MM.1S (cell line): ENCODE measurements at regions not wholly inside any gene's neighbourhood (a gene's known extent, or its start where the extent isn't known, plus 50 kb on each side); places are given as distances from the start of the nearest gene placed in this dataset.

Source experiments
- CTCF ChIP-seq: fragments of 300-600 bp; sonication (generic); IDR thresholded peaks from 2 replicates; pipeline ENCODE4 v1.5.1; 2016; ENCODE audit warnings: antibody characterized with exemption, low read length, mixed read lengths
- EZH2 ChIP-seq: fragments of 300-600 bp; sonication (generic); optimal IDR thresholded peaks from 2 replicates; pipeline ENCODE3; 2017; ENCODE audit warnings: low read depth, mild to moderate bottlenecking, antibody characterized with exemption, low read length, mixed read lengths

GRCh38 chr11:134575504-134576230, 163.6 kb upstream of the B3GAT1 start:
- no peak for TF ChIP-seq EZH2
- TF ChIP-seq CTCF: no peak
